OCI-LY7 (cell line): ENCODE measurements at regions not wholly inside any gene's neighbourhood (a gene's known extent, or its start where the extent isn't known, plus 50 kb on each side); places are given as distances from the start of the nearest gene placed in this dataset.

ENCODE experiments used
- CTCF ChIP-seq: fragments of 200-600 bp; sonication (generic); conservative IDR thresholded peaks from 2 replicates; pipeline ENCODE4 v1.5.1; 2014; ENCODE audit warnings: mild to moderate bottlenecking, antibody characterized with exemption, low read length, moderate library complexity, mixed read lengths
- EZH2phosphoT487 ChIP-seq: fragments of 200-600 bp; sonication (generic); IDR thresholded peaks from 2 replicates; pipeline ENCODE4 v1.6.1; 2018; ENCODE audit warnings: low read depth, borderline replicate concordance, mild to moderate bottlenecking, mixed run types, antibody characterized with exemption, low read length, moderate library complexity, mixed read lengths

GRCh38 chr6:103908898-103909297, 950.8 kb downstream of the HACE1 start:
- TF ChIP-seq CTCF (no peak), EZH2phosphoT487 (no peak)
